ENCODE measurements at regions not wholly inside any gene's neighbourhood (a gene's known extent, or its start where the extent isn't known, plus 50 kb on each side); places are given as distances from the start of the nearest gene placed in this dataset.
"Not testable (repeated sequence)": the region's sequence is repeated elsewhere in the genome, so short reads cannot be mapped to it uniquely, and the experiment has no call there.

DNA sequence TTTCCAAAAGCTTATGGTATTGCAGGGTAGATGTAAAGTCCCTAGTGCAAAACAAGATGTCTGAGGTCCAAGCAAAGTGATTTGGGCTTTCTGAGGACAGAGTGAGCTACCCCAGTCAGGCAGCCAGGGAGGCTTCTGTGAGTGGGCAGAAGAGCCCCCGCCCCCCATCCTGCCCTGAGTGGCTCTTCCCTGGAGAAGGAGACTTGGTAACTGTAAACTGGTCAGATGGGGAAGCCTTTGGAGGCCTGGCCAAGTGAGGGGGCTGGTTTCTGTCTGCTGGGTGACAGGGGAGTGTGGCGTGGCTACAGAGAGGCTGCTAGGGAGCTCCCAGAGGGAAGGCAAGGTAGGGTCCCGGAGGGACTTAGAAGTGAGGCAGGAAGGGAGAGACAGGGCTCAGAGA is 181.3 kb upstream of the HAAO start:
- peaks cover 11% of the 10 kb centered on the region for H3K4me1 Mint-ChIP-seq (ENCODE audit: low read depth)
- H3K36me3 Mint-ChIP-seq (ENCODE audit: low read depth): no peaks in the 10 kb centered on the region
- no peak for DNase-seq (ENCODE audit: low spot score)
- intact Hi-C loops (cut with micrococcal nuclease): no loop called here
- no peak overlapping the region for H3K4me3 Mint-ChIP-seq
- no peak overlapping the region for H3K27ac Mint-ChIP-seq
- H3K27me3 Mint-ChIP-seq (ENCODE audit: insufficient read depth): peaks cover 6% of the 10 kb centered on the region
- H3K9me3 Mint-ChIP-seq: no peaks in the 10 kb centered on the region

DNA sequence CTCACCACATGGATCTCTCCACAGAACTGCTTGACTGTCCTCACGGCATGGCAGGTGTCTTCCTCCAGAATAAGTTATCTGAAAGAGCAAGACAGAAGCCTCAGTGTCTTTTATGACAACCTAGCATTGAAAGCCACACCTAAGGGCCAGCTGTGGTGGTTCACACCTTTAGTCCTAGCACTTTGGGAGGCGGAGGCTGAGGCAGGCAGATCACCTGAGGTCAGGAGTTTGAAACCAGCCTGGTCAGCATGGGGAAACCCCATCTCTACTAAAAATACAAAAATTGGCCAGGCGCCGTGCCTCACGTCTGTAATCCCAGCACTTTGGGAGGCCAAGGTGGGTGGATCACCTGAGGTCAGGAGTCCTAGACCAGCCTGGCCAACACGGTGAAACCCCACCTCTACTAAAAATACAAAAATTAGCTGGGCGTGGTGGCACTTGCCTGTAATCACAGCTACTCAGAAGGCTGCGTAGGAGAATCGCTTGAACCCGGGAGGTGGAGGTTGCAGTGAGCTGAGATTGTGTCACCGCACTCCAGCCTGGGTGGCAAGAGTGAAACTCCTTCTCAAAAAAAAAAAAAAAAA is 180.6 kb upstream of the HAAO start:
- H3K27ac Mint-ChIP-seq; H3K27me3 Mint-ChIP-seq (ENCODE audit: insufficient read depth); H3K36me3 Mint-ChIP-seq (ENCODE audit: low read depth); DNase-seq (ENCODE audit: low spot score); H3K4me3 Mint-ChIP-seq; intact Hi-C loops (cut with micrococcal nuclease); H3K9me3 Mint-ChIP-seq: not testable (repeated sequence)
- H3K4me1 Mint-ChIP-seq (ENCODE audit: low read depth): peaks cover 11% of the 10 kb centered on the region

DNA sequence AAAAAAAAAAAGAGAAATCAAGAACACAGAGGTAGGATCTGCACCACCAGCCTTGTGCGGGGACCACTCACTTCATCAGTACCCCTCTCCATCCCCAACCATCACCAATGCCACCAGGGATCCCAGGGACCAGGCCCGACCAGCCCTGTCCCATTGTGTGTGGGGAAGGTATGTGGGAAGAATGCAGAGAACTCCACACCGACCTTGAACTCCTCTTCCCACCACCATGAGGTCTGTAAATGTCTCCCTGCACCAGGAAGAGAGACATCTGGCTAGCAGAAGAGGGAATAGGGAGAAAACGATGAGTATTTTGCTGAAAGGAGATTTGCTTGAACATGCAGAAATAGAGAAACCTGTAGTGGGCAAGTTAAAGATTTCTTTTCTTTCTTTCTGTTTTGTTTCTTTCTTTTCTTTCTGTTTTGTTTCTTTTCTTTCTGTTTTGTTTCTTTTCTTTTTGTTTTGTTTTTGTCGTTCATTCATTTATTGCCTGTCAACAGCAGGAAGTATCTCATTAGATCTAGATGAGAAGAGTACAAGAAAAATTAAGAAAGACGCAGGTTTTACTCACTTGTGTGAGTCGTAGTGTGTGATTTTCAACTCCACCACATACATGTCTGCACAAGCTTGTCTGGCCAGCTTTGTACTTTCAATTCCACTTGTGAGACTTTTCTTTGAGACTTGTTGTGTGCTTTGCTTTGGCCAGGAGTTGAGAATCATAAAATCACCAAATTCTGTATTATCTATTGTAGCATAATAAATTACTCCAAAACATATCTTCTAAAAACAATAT is 179.8 kb upstream of the HAAO start:
- Mint-ChIP-seq H3K36me3 (ENCODE audit: low read depth) (no peaks in the 10 kb centered on the region), H3K4me1 (ENCODE audit: low read depth) (peaks cover 11% of the 10 kb centered on the region), H3K4me3 (no peak overlapping the region), H3K27me3 (ENCODE audit: insufficient read depth) (peaks cover 5% of the 10 kb centered on the region), H3K9me3 (no peaks in the 10 kb centered on the region), H3K27ac (peak overlapping the region; percentile 20)
- intact Hi-C loops (cut with micrococcal nuclease): no loop called here
- no peak for DNase-seq (ENCODE audit: low spot score)

DNA sequence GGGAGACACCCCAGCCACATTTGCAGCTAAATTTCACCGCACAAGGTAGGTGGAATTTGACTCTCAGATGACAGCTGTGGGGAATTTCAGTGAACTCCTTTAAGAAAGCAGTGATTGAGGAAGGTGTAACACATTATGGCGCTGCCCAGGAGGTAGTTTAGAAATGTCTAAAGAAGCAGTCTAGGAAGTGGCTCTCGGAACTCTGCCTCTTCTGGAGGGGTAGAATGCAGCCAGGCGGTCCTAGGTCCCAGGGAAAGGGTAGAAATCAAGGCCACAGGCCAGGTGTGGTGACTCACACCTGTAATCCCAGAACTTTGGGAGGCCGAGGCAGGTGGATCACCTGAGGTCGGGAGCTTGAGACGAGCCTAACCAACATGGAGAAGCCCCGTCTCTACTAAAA is 179.0 kb upstream of the HAAO start:
- intact Hi-C loops (cut with micrococcal nuclease): no loop called here
- no peak for DNase-seq (ENCODE audit: low spot score)
- H3K36me3 Mint-ChIP-seq (ENCODE audit: low read depth): no peaks in the 10 kb centered on the region
- no peak overlapping the region for H3K4me3 Mint-ChIP-seq
- H3K9me3 Mint-ChIP-seq: no peaks in the 10 kb centered on the region
- H3K4me1 Mint-ChIP-seq (ENCODE audit: low read depth): peaks cover 11% of the 10 kb centered on the region
- H3K27ac Mint-ChIP-seq: no peak overlapping the region
- peaks cover 5% of the 10 kb centered on the region for H3K27me3 Mint-ChIP-seq (ENCODE audit: insufficient read depth)

DNA sequence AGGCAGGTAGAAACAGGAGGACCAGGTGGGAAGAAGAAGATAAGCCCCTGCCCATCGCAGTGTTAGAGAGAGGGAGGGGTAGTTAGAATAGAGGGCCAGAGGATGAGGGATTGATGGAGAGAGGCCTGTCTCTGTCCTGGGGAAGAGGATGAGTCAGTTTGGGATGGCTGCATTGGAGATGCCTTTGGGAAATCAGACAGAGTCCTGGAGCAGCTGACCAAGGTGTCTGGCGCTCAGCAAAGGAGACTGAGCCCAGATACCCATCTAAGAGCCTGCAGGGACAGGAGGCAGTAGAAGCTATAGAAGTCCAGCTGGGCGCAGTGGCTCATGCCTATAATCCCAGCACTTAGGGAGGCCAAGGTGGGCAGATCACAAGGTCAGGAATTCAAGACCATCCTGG is 177.8 kb upstream of the HAAO start:
- intact Hi-C loops (cut with micrococcal nuclease): no loop called here
- H3K4me3 Mint-ChIP-seq: no peak overlapping the region
- DNase-seq (ENCODE audit: low spot score): no peak
- no peaks in the 10 kb centered on the region for H3K36me3 Mint-ChIP-seq (ENCODE audit: low read depth)
- H3K27me3 Mint-ChIP-seq (ENCODE audit: insufficient read depth): peaks cover 2% of the 10 kb centered on the region
- peaks cover 11% of the 10 kb centered on the region for H3K4me1 Mint-ChIP-seq (ENCODE audit: low read depth)
- no peaks in the 10 kb centered on the region for H3K9me3 Mint-ChIP-seq
- H3K27ac Mint-ChIP-seq: no peak overlapping the region

DNA sequence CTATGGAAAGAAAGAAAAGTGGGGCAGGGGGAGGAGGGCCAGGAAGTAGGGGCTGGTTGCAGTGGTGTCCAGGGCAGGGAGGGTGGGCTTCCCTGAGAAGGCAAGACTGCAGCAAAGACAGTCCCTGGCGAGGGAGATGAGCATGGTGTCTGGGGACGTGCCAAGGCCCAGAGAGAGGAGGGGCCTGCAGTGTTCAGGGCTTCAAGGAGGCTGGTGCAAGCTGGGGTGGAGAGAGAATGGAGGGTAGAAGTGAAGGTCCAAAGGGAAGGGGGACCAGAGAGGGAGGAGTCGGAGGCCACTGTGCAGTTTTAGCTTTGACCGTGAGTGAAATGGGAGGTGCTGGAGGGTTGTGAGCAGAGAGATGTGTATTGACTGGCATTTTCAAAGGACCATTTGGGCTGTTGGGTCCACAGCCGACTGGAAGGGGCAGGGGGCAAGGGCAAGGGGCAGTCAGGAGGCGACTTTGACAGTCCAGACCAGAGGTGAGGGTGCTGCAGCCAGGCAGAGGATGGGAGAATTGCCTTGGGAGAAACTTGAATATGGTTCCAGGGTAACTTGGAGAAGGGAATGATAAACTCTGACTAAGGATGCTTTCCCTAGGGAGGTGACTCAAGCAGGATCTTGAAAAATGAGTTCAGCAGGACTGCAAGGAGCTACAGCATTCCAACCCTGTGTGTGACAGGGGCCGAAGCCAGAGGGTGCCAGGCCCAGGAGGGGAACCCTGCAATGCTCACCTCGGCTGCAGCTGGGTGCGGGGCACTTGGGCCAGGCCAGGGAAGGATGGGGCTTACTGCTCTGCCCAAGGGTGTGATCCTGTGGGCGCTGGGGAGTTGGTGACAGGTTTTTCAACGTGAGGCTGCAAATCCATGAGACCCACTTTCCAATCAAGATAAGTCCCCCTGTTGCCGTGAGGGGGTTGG is 177.1 kb upstream of the HAAO start:
- no peak overlapping the region for H3K27ac Mint-ChIP-seq
- DNase-seq (ENCODE audit: low spot score): no peak
- intact Hi-C loops (cut with micrococcal nuclease): no loop called here

DNA sequence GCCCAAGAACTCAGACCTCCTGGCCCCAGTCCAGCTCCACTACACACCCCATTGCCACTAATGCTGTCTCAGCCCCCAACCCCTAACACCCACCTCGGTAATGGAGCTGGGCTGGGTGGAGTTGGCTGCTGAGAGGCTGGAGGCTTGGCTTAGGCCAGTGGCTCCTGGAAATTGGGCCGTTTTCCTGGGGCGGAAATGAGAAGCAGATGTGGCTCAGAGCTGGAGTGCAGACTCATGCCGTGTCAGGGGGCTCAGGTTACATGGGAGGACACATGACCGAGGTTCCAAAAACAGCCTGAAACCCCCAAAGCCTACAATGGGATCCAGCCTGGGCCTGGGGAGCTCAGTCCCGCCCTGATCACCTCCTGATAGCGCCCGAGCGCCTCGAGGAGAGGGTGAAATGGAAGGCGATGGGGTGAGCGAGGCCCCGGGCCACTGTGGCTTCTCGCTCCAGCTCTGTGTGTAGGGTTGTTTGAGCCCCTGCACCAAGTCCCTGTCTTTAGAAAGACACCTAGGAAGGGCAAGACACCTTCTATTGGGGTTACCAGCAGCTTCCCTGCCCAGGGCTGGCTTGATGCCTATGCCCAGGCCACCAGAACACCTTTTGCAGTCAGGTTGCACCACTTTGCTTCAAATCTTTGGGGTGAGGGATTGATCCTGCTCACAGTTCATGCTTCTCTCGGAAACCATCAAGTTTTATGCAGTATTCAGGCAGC is 175.7 kb upstream of the HAAO start:
- Mint-ChIP-seq H3K4me3 (no peak overlapping the region), H3K4me1 (ENCODE audit: low read depth) (peaks cover 11% of the 10 kb centered on the region), H3K36me3 (ENCODE audit: low read depth) (no peaks in the 10 kb centered on the region), H3K9me3 (no peaks in the 10 kb centered on the region), H3K27ac (no peak overlapping the region), H3K27me3 (ENCODE audit: insufficient read depth) (peaks cover 2% of the 10 kb centered on the region)
- no peak for DNase-seq (ENCODE audit: low spot score)
- intact Hi-C loops (cut with micrococcal nuclease): no loop called here

More for the DNA sequence above, 177.1 kb upstream of the HAAO start:
- no peaks in the 10 kb centered on the region for H3K9me3 Mint-ChIP-seq
- no peaks in the 10 kb centered on the region for H3K36me3 Mint-ChIP-seq (ENCODE audit: low read depth)
- H3K27me3 Mint-ChIP-seq (ENCODE audit: insufficient read depth): peaks cover 2% of the 10 kb centered on the region
- H3K4me3 Mint-ChIP-seq: no peak overlapping the region
- H3K4me1 Mint-ChIP-seq (ENCODE audit: low read depth): peaks cover 11% of the 10 kb centered on the region

DNA sequence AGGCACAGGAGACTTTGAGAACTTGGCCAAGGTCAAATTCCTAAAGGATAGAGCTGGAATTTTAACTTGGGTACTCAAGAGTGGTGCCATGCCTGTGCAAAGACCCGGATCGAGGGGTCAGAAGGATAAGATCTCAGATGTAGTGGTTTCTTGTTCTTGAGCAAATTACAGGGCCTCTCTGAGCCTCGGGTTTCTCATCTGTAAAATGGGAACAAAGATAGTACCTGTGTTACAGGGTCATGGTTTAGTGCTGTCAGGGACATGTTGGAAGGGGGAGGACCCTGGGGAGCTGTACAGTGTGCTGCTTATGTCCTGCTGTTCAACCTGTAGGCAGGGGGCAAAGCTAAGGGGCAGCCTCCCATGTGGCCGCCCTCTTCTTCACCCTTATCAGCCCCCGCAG is 173.5 kb upstream of the HAAO start:
- DNase-seq (ENCODE audit: low spot score): no peak
- H3K4me3 Mint-ChIP-seq: no peak overlapping the region
- H3K27ac Mint-ChIP-seq: no peak overlapping the region
- no peaks in the 10 kb centered on the region for H3K4me1 Mint-ChIP-seq (ENCODE audit: low read depth)
- H3K9me3 Mint-ChIP-seq: no peaks in the 10 kb centered on the region
- intact Hi-C loops (cut with micrococcal nuclease): no loop called here
- H3K36me3 Mint-ChIP-seq (ENCODE audit: low read depth): no peaks in the 10 kb centered on the region
- peaks cover 6% of the 10 kb centered on the region for H3K27me3 Mint-ChIP-seq (ENCODE audit: insufficient read depth)

DNA sequence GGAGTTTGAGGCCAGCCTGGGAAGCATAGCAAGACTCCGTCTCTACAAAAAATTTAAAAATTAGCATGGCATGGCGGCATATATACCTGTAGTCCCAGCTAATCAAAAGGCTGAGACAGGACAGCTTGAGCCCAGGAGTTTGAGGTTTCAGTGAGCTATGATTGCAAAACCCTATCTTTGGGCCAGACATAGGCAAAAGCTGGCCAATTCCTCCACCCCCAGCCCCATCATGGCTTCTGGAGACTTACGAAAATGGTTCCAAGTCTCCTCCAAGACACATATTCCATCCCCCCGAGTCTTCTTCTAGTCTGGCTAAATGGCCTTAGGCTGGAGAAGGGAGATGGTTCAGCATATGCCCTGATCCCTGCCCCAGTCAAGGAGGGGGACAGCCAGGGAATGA is 172.8 kb upstream of the HAAO start:
- Mint-ChIP-seq H3K9me3 (no peaks in the 10 kb centered on the region), H3K4me1 (ENCODE audit: low read depth) (no peaks in the 10 kb centered on the region), H3K27ac (no peak overlapping the region), H3K27me3 (ENCODE audit: insufficient read depth) (peaks cover 8% of the 10 kb centered on the region), H3K36me3 (ENCODE audit: low read depth) (no peaks in the 10 kb centered on the region), H3K4me3 (no peak overlapping the region)
- no peak for DNase-seq (ENCODE audit: low spot score)
- intact Hi-C loops (cut with micrococcal nuclease): no loop called here

DNA sequence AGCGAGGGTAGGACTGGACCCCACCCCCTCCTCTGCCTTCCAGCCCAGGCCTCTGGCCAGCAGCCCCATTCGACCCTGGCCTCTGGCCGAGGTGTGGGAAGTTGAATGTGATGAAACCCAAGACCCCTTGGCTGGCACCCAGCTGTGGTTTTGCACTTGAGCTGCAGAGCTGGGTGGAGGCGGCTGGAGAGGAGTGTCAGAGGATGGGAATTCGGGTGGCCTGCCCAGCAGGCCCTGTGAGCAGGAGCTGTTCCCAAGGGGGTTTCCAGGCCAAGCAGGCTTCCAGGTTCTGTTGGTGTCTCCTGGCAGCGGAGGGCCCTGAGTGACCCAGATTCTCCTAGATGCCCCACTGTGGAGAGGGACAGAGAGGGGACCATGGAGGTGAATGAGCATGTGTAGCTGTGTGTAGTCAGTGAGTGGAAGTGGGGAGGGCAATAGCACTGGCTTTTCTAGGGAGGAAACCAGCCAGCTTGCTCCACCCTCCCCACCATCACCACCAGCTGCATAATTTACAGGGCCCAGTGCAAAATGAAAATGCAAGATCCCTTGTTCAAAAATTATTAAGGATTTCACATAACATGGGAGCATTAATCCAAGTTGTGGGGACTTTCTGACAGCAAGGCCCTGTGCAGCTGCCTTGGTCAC is 172.2 kb upstream of the HAAO start:
- Mint-ChIP-seq H3K27me3 (ENCODE audit: insufficient read depth) (peaks cover 11% of the 10 kb centered on the region), H3K4me1 (ENCODE audit: low read depth) (no peaks in the 10 kb centered on the region), H3K9me3 (no peaks in the 10 kb centered on the region), H3K4me3 (no peak overlapping the region), H3K27ac (no peak overlapping the region), H3K36me3 (ENCODE audit: low read depth) (no peaks in the 10 kb centered on the region)
- intact Hi-C loops (cut with micrococcal nuclease): no loop called here
- DNase-seq (ENCODE audit: low spot score): no peak

DNA sequence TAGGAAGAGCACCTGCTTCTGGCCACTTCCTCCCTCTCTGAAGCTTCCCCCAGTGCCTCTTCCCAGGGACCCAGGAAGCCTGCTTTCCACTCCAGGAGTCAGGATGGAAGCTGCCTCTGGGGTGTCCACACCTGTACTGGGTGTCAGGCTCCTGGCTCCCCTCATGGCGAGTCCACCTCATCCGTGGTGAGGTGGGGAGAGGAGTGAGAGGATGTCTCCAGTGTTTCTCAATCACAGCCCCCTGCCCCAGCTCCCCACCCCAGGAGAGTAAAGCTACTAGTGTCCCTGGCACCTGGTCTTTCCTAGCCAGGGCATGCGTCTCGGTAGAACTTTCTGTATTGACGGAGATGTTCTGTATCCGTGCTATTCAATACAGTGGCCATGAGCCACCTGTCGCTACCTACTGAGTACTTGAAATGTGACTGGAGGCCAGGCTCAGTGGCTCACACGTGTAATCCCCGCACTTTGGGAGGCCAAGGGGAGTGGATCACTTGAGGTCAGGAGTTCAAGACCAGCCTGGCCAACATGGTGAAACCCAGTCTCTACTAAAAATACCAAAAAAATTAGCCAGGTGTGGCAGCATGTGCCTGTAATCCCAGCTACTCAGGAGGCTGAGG is 171.2 kb upstream of the HAAO start:
- intact Hi-C loops (cut with micrococcal nuclease): no loop called here
- no peak overlapping the region for H3K27ac Mint-ChIP-seq

DNA sequence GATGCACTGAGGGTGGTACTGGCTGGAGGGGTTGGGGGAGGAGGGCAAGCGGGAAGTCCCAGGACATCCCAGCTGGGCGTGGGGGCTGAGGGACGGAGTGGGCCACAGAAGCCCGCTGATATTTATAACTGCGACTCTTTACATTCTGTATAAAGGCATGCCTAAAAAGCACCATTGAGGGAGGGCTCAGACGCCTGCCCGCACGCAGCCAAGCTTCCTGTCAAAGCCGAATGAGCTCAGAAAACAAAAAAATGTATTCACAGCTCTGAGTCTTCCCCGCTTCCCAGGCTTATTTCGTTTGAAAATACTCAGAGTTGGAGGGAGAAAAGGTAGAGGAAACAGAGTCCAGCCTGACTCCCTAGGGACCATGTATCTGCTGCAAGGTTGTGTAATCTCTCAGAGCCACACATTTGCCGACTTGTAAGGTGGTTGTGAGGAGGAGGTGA is 170.1 kb upstream of the HAAO start:
- DNase-seq (ENCODE audit: low spot score): no peak
- no peaks in the 10 kb centered on the region for H3K9me3 Mint-ChIP-seq
- intact Hi-C loops (cut with micrococcal nuclease): no loop called here
- H3K4me1 Mint-ChIP-seq (ENCODE audit: low read depth): no peaks in the 10 kb centered on the region
- H3K36me3 Mint-ChIP-seq (ENCODE audit: low read depth): no peaks in the 10 kb centered on the region
- H3K27ac Mint-ChIP-seq: no peak overlapping the region
- H3K4me3 Mint-ChIP-seq: no peak overlapping the region
- peaks cover 14% of the 10 kb centered on the region for H3K27me3 Mint-ChIP-seq (ENCODE audit: insufficient read depth)

More for the DNA sequence above, 171.2 kb upstream of the HAAO start:
- peaks cover 13% of the 10 kb centered on the region for H3K27me3 Mint-ChIP-seq (ENCODE audit: insufficient read depth)
- H3K4me1 Mint-ChIP-seq (ENCODE audit: low read depth): no peaks in the 10 kb centered on the region
- no peaks in the 10 kb centered on the region for H3K9me3 Mint-ChIP-seq
- no peaks in the 10 kb centered on the region for H3K36me3 Mint-ChIP-seq (ENCODE audit: low read depth)
- no peak for DNase-seq (ENCODE audit: low spot score)
- no peak overlapping the region for H3K4me3 Mint-ChIP-seq
